ENCODE measurements at regions not wholly inside any gene's neighbourhood (a gene's known extent, or its start where the extent isn't known, plus 50 kb on each side); places are given as distances from the start of the nearest gene placed in this dataset.

- TF ChIP-seq CTCF (conservative IDR thresholded peaks at IDR 0.05; ENCODE audit: low read length) (no peak), EZH2phosphoT487 (IDR thresholded peaks at IDR 0.05; ENCODE audit: borderline replicate concordance) (no peak)
These were observed 202.2 kb upstream of the VLDLR start for GRCh38 chr9:2419347-2419746.

All from Loucy (cell line).